ENCODE measurements at regions not wholly inside any gene's neighbourhood (a gene's known extent, or its start where the extent isn't known, plus 50 kb on each side); places are given as distances from the start of the nearest gene placed in this dataset.
"Not testable (repeated sequence)": the region's sequence is repeated elsewhere in the genome, so short reads cannot be mapped to it uniquely, and the experiment has no call there.

GRCh38 chr16:51524555-51525373 lies 373.7 kb upstream of the SALL1 start:
- DNase-seq, result no peak

DNA sequence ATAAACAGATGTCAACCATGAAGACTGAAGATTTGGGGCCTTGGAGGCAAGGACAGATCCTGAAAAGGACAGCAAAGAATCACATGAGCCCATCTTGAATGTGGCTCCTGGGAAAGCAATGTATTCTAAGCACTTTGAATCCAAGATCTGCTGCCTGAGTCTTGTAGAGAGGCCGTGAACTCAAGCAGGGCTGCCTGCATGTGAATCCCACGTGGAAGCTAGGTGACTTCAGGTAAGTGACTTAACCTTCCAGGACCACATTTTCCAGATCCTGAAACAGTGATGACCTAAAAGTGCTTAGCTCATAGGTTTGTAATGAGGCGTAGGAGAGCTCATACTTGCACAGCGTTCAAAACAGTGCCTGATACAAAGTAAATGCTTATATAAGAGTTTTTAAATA lies 373.0 kb upstream of the SALL1 start:
- no peak for DNase-seq

- DNase-seq, result no peak
These were observed 372.3 kb upstream of the SALL1 start for GRCh38 chr16:51523400-51523799.

DNA sequence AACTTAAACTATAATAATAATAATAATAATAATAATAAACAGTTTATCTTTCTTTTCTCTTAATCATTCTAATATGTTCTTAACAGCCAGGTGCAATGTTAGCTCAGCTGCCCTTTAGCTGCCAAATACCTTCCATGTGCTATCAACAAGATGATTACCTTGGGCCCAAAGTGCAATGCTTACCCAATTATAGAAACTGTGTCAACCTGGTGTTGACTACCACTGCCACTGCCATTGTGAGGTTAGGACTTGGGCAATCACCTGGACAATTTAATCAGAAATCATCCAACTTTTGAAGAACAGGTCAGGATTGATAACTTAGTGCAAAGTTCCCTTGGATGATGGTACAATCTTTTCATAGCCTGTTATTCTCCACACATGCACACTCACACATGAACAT lies 371.8 kb upstream of the SALL1 start:
- no peak for DNase-seq

- not testable (repeated sequence) for DNase-seq
These were observed 365.9 kb upstream of the SALL1 start for GRCh38 chr16:51516960-51517359.

- DNase-seq, result no peak
These were observed 359.3 kb upstream of the SALL1 start for GRCh38 chr16:51510416-51510815.

GRCh38 chr16:51509336-51509735 lies 358.3 kb upstream of the SALL1 start:
- DNase-seq, result no peak

GRCh38 chr16:51508490-51509212 lies 357.6 kb upstream of the SALL1 start:
- DNase-seq, result no peak

GRCh38 chr16:51507286-51507685 lies 356.2 kb upstream of the SALL1 start:
- no peak for DNase-seq

DNA sequence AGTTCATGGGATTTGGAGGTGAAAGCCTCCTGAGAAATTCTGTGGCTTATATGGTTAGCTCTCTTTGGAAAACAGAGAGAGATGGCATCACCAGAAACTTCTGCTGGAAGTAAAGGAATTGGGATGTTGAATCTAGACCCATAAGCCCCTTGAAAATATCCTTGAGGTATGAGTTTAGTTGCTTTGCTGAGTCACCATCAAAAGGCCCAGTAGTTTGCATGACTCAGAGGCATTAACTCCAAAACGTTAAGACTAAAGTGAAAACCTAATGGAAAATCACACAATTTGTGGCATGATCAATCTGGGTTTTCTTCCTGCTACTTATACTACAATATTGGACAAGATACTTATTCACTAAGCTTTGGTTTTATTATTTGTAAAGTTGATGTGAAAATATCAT lies 349.2 kb upstream of the SALL1 start:
- DNase-seq, result no peak

DNA sequence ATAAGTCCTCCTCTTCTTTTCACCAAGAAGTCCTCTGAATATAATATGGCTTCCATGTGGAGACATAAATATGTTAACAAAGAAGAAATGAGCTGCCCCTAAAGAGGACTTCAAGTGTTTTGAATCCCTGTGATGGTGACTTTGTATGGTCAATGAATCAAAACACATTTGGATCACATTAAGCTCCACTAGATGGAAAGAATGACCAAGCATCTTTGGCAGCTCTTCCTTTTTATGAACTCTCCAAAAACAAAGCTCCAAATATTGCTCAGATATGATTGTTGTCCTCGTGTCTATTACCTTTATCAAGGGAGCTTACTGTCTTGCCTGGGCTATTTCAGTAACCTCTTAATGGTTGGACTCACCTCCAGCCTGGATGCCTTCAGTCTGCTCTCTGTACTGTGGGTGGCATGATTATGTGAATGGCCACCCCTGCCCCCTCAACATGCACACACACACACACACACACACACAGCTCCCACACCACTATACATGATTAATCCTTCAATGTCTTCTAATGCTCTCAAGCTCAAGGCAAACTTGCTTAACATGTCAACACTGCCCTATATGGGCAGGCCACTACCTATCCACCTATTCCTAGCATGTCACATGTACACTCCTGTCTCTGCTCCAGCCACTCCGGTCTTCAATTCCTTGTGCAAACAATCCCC lies 346.6 kb upstream of the SALL1 start:
- no peak for DNase-seq

- no peak for DNase-seq
These were observed 339.8 kb upstream of the SALL1 start for GRCh38 chr16:51490866-51491265.

- no peak for DNase-seq
These were observed 336.8 kb upstream of the SALL1 start for GRCh38 chr16:51487880-51488279.

GRCh38 chr16:51474414-51475091 lies 323.5 kb upstream of the SALL1 start:
- DNase-seq, result no peak

DNA sequence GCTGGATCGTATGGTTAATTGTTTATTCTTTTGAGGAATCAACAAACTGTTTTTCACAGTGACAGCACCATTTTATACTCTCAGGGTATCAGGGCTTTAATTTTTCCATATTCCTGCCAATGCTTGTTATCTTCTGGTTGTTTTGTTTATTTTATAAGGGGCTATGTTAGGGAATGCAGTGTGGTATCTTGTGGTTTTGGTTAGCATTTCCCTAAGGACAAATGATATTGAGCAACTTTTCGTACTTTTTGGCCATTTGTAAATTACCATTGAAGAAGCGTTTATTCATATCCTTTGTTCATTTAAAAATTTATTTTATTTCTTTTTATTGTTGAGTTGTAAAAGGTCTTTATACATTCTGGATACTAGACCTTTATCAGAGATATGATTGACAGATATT lies 322.0 kb upstream of the SALL1 start:
- DNase-seq, result no peak

- DNase-seq, result no peak
These were observed 319.4 kb upstream of the SALL1 start for GRCh38 chr16:51470492-51470891.

DNA sequence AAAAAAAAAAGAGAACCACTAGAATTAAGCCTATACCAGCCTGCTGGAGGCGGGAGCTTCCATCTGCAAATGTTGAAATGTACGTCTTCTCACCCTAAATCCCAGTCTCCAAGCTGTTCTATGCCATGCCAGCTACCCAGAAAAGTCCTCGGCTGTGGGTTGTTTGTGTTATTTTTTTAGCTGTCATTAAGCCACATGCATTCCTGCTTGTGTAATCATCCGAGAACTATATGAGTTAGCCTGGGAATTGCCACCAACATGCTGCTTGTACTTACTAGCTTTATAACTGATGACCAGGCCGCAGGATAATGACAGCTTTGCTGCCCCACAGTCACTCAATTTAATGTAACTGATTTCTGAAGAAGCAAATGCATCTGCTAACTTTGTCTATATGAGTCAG lies 313.9 kb upstream of the SALL1 start:
- no peak for DNase-seq

DNA sequence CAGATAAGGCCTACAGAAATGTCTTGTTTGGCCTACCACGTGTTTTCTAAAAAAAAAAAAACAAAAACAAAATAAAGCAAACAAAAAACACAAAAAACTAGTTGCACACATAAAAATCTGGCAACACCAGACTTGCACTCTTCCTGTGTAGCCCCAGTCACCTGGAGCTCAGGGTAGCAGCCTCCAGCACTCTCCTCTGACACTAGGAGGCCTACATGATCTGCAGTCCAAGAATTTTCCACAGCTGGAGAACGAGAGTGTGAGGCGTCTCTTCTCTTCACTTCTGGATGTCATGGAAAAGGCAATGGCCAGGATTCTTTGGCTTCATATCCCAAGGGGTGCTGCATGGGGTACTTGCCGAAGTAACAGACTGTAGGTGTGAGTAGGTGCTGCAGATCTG lies 310.2 kb upstream of the SALL1 start:
- no peak for DNase-seq

DNA sequence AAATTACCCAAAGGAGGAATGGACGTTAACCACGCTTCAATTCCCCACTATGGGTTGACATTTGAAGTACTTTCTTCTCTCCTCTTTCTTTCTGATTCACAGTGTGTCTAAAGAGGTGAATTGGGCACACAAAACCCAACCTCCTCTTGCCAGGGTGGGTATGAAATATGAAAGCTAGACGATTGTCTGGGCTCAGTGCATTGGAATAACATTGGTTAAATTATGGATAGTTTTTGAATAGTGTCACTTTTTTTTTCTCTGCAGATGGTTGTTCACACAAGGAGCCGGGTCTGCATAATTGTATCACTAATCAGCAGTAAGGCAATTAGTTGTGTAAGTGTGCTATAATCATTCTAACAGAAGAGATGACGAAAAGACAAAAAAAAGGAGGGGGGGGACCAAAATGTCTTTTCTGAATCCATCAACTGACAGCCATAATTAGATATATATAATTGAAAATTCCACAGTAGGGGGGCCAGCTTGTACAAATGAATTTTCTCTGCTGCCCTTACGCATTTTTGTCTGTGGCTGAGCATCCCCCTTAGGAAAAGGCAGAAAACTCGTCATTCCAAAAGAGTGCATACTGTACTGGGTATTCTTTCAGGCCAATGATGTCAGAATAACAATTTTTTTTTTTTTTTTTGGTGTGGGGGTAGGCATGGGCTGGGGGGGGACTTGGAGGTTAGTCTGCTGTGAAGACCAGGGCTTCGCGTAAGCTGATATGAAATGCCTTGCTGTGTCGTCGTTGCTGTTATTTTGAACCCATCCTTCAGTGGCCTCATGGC lies 307.5 kb upstream of the SALL1 start:
- no peak for DNase-seq

DNA sequence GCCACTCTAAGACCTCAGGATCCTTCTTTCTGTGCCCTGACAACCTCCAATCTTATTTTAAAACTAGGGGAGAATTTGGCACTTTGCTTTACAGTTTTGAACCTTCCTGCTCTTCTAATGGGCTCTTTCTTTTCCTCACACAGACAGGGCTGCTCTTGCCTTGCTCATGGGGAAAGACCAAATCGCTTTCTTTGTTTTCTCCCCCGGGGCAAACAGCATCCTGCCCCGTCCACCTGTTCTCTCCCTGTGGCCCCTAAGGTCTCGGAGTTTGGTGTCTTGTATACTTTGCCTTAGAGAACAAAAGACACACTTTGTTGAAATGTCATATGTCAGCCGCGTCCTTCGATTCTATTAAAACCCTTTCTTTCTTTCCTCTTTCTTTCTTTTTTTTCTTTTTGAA lies 306.7 kb upstream of the SALL1 start:
- DNase-seq, result no peak

- DNase-seq, result no peak
These were observed 304.3 kb upstream of the SALL1 start for GRCh38 chr16:51455398-51455797.

DNA sequence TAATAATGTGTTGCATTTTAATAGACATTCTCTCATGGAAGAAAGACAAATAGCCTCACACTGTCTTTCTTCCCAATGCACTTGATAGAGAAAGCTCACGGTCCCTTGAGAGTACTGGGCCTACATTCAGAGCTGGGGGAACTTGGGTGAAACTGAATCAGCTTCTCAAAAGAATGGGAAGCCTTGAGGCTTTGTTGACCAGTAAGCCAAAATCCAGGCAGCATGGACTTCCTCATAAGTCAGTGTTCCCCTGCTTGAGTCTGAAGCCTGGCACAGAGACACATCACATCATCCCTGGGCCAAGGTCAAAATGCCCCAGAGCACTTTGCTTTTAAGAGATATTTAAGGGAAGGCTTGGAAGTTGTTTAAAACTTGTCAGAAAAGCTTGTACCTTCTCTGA lies 302.2 kb upstream of the SALL1 start:
- no peak for DNase-seq

DNA sequence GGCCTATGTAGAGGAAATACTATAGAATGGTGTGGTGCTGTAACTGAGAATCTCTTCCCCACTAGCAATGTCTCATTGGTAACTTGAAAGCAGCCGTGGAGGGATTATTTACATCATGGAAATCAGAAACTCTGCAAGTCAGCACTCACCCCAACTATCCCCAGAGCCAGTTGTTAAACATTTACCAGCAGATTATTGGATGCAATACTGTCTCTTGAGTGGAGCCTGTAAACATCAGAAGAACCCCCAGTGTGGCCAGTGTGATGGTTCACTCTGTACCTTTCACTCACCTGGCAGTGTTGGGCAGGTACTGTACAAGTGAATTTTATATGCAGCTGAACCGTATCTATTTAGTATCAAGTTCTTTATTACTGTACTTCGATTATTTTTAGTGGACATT lies 299.8 kb upstream of the SALL1 start:
- DNase-seq, result no peak

Measured in CD4-positive, alpha-beta T cell treated with Interleukin-10 for 1 hour (primary cell).